Progenitor cell of endocrine pancreas (in vitro differentiated cells): ENCODE measurements at regions not wholly inside any gene's neighbourhood (a gene's known extent, or its start where the extent isn't known, plus 50 kb on each side); places are given as distances from the start of the nearest gene placed in this dataset.

Source experiments
- DNase-seq: peaks from one replicate; pipeline ENCODE4 v3.0.0; 2021; ENCODE audit warnings: low spot score; ENCODE audit not compliant: unreplicated experiment
- H3K27ac Mint-ChIP-seq: 2 replicates; pipeline ENCODE4 v1.8.0; 2021; ENCODE audit warnings: mild to moderate bottlenecking, moderate library complexity, mixed read lengths
- H3K27me3 Mint-ChIP-seq: 2 replicates; pipeline ENCODE4 v1.8.0; 2021; ENCODE audit warnings: mixed read lengths
- H3K36me3 Mint-ChIP-seq: 2 replicates; pipeline ENCODE4 v1.8.0; 2022; ENCODE audit warnings: mixed read lengths; ENCODE audit not compliant: insufficient read depth
- H3K4me1 Mint-ChIP-seq: 2 replicates; pipeline ENCODE4 v1.8.0; 2021; ENCODE audit warnings: low read depth, mixed read lengths
- H3K4me3 Mint-ChIP-seq: 2 replicates; pipeline ENCODE4 v1.8.0; 2021; ENCODE audit warnings: low read depth, mild to moderate bottlenecking, moderate library complexity, mixed read lengths
- H3K9me3 Mint-ChIP-seq: 2 replicates; pipeline ENCODE4 v1.8.0; 2021; ENCODE audit warnings: low read depth, mixed read lengths
- CTCF ChIP-seq: fragments of 200-600 bp; sonication (generic); IDR thresholded peaks from one replicate; pipeline ENCODE4 v1.5.0; 2021; ENCODE audit warnings: antibody characterized with exemption, mild to moderate bottlenecking; ENCODE audit not compliant: unreplicated experiment

GRCh38 chr10:130928306-130928705 is 383.2 kb downstream of the TCERG1L start:
- no peak for TF ChIP-seq CTCF
- no peak overlapping the region for H3K4me3 Mint-ChIP-seq
- no peaks in the 10 kb centered on the region for H3K36me3 Mint-ChIP-seq
- DNase-seq, result no peak
- peaks cover 11% of the 10 kb centered on the region for H3K27me3 Mint-ChIP-seq
- no peak overlapping the region for H3K27ac Mint-ChIP-seq
- peaks cover 1% of the 10 kb centered on the region for H3K4me1 Mint-ChIP-seq
- H3K9me3 Mint-ChIP-seq, result no peaks in the 10 kb centered on the region

GRCh38 chr10:130929422-130930325 is 381.8 kb downstream of the TCERG1L start:
- H3K27me3 Mint-ChIP-seq, result peaks cover 11% of the 10 kb centered on the region
- H3K9me3 Mint-ChIP-seq, result no peaks in the 10 kb centered on the region
- no peak for TF ChIP-seq CTCF
- no peaks in the 10 kb centered on the region for H3K36me3 Mint-ChIP-seq
- no peak for DNase-seq
- H3K4me1 Mint-ChIP-seq, result peaks cover 11% of the 10 kb centered on the region
- H3K4me3 Mint-ChIP-seq, result no peak overlapping the region
- H3K27ac Mint-ChIP-seq, result no peak overlapping the region

GRCh38 chr10:130930821-130931220 is 380.7 kb downstream of the TCERG1L start:
- Mint-ChIP-seq H3K27me3 (peaks cover 11% of the 10 kb centered on the region), H3K27ac (no peak overlapping the region), H3K36me3 (no peaks in the 10 kb centered on the region), H3K4me1 (peaks cover 22% of the 10 kb centered on the region), H3K9me3 (no peaks in the 10 kb centered on the region), H3K4me3 (no peak overlapping the region)
- no peak for TF ChIP-seq CTCF
- no peak for DNase-seq

GRCh38 chr10:130931256-130931655 is 380.3 kb downstream of the TCERG1L start:
- Mint-ChIP-seq H3K4me3 (no peak overlapping the region), H3K36me3 (no peaks in the 10 kb centered on the region), H3K27ac (no peak overlapping the region), H3K9me3 (no peaks in the 10 kb centered on the region), H3K4me1 (peaks cover 24% of the 10 kb centered on the region), H3K27me3 (peaks cover 11% of the 10 kb centered on the region)
- TF ChIP-seq CTCF, result no peak
- no peak for DNase-seq

- no peak for DNase-seq
- no peaks in the 10 kb centered on the region for H3K9me3 Mint-ChIP-seq
- peaks cover 11% of the 10 kb centered on the region for H3K27me3 Mint-ChIP-seq
- no peaks in the 10 kb centered on the region for H3K36me3 Mint-ChIP-seq
- no peak overlapping the region for H3K4me3 Mint-ChIP-seq
- peaks cover 33% of the 10 kb centered on the region for H3K4me1 Mint-ChIP-seq
- TF ChIP-seq CTCF, result no peak
- no peak overlapping the region for H3K27ac Mint-ChIP-seq
Measured at GRCh38 chr10:130932326-130933007, 379.1 kb downstream of the TCERG1L start.
